Activated T-cell treated with anti-CD3 and anti-CD28 coated beads for 48 hours (primary cell): ENCODE measurements at regions not wholly inside any gene's neighbourhood (a gene's known extent, or its start where the extent isn't known, plus 50 kb on each side); places are given as distances from the start of the nearest gene placed in this dataset.

Experiments used
- DNase-seq: peaks from one replicate; pipeline ENCODE4 v3.0.0-alpha.2; 2020; ENCODE audit warnings: low read depth

GRCh38 chr6:163655217-163656121, 241.0 kb downstream of the QKI start:
- no peak for DNase-seq

GRCh38 chr6:163651915-163652668, 237.6 kb downstream of the QKI start:
- no peak for DNase-seq

GRCh38 chr6:163651426-163651825, 236.9 kb downstream of the QKI start:
- DNase-seq, result no peak

- DNase-seq, result no peak
Observed at GRCh38 chr6:163648868-163649267, 234.3 kb downstream of the QKI start.

GRCh38 chr6:163647624-163648023, 233.1 kb downstream of the QKI start:
- no peak for DNase-seq

GRCh38 chr6:163646866-163647265, 232.3 kb downstream of the QKI start:
- DNase-seq, result no peak

- no peak for DNase-seq
Observed at GRCh38 chr6:163646133-163646532, 231.6 kb downstream of the QKI start.

- no peak for DNase-seq
Observed at GRCh38 chr6:163645560-163645959, 231.0 kb downstream of the QKI start.

GRCh38 chr6:163643866-163644265, 229.3 kb downstream of the QKI start:
- no peak for DNase-seq

- DNase-seq, result no peak
Observed at GRCh38 chr6:163641706-163642105, 227.2 kb downstream of the QKI start.

GRCh38 chr6:163640641-163641040, 226.1 kb downstream of the QKI start:
- DNase-seq, result no peak

- no peak for DNase-seq
Observed at GRCh38 chr6:163637524-163637923, 223.0 kb downstream of the QKI start.

- no peak for DNase-seq
Observed at GRCh38 chr6:163635731-163636364, 221.3 kb downstream of the QKI start.

- DNase-seq, result no peak
Observed at GRCh38 chr6:163635315-163635714, 220.8 kb downstream of the QKI start.

- no peak for DNase-seq
Observed at GRCh38 chr6:163634211-163635171, 220.0 kb downstream of the QKI start.

GRCh38 chr6:163630991-163631390, 216.5 kb downstream of the QKI start:
- DNase-seq, result no peak

GRCh38 chr6:163630572-163630971, 216.1 kb downstream of the QKI start:
- DNase-seq, result no peak

- no peak for DNase-seq
Observed at GRCh38 chr6:163630096-163630495, 215.6 kb downstream of the QKI start.
